ENCODE measurements at regions not wholly inside any gene's neighbourhood (a gene's known extent, or its start where the extent isn't known, plus 50 kb on each side); places are given as distances from the start of the nearest gene placed in this dataset.

DNA sequence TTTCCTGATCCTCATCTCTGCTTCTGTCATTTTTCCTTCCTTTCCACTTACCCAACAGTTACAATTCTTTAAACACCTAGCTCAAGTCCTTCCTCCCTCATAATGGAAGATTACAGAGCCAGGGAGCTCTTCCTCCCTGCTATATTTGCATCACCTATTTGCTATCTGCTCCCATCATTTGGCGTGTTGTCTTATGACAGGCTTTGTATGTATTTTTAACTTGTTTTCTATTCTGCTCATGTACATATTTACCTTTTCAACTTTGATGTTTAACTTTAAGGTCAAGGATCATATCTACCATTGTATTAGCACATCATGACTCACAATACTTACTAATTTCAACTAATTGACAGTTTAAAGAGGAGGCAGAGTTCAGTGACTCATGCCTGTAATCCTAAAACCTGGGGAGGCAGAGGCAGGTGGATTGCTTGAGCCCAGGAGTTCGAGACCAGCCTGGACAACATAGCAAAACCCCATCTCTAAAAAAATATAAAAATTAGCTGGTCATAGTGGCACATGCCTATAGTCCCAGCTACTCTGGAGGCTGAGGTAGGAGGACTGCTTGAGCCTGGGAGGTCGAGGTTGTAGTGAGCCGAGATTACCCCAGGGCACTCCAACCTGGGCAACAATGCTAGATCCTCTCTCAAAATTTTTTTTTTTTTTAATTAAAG lies 92.5 kb upstream of the FOXN2 start:
- DNase-seq (ENCODE audit: low read depth): peak; percentile 22
- H3K4me3 ChIP-seq (ENCODE audit: control insufficient read depth, low read depth, low read length): no peak overlapping the region
- no peak for TF ChIP-seq CTCF (conservative IDR thresholded peaks at IDR 0.05; ENCODE audit: control insufficient read depth, insufficient read depth, low read depth, low read length)

- DNase-seq (ENCODE audit: low read depth): no peak
- no peak overlapping the region for H3K4me3 ChIP-seq (ENCODE audit: control insufficient read depth, low read depth, low read length)
- no peak for TF ChIP-seq CTCF (conservative IDR thresholded peaks at IDR 0.05; ENCODE audit: control insufficient read depth, insufficient read depth, low read depth, low read length)
Measured at GRCh38 chr2:48227617-48228344, 86.7 kb upstream of the FOXN2 start.

GRCh38 chr2:48228345-48228684 lies 86.2 kb upstream of the FOXN2 start:
- DNase-seq (ENCODE audit: low read depth): no peak
- no peak overlapping the region for H3K4me3 ChIP-seq (ENCODE audit: control insufficient read depth, low read depth, low read length)
- TF ChIP-seq CTCF (conservative IDR thresholded peaks at IDR 0.05; ENCODE audit: control insufficient read depth, insufficient read depth, low read depth, low read length): no peak

DNA sequence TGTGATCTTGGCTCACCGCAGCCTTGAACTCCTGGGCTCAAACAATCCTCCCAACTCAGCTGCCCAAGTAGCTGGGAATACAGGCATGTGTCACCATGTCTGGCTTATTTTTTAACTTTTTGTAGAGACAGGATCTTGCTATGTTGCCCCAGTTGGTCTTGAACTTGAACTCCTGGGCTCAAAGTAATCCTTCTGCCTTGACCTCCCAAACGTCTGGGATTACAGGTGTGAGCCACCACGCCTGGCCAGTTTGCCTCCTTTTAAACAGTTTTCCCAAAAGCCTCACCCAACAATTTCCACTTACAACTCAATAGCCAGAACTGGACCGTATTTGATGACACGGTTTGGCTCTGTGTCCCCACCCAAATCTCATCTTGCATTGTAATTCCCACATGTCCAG lies 85.4 kb upstream of the FOXN2 start:
- no peak overlapping the region for H3K4me3 ChIP-seq (ENCODE audit: control insufficient read depth, low read depth, low read length)
- no peak for TF ChIP-seq CTCF (conservative IDR thresholded peaks at IDR 0.05; ENCODE audit: control insufficient read depth, insufficient read depth, low read depth, low read length)
- no peak for DNase-seq (ENCODE audit: low read depth)

- TF ChIP-seq CTCF (conservative IDR thresholded peaks at IDR 0.05; ENCODE audit: control insufficient read depth, insufficient read depth, low read depth, low read length): no peak
- no peak for DNase-seq (ENCODE audit: low read depth)
- no peak overlapping the region for H3K4me3 ChIP-seq (ENCODE audit: control insufficient read depth, low read depth, low read length)
Measured at GRCh38 chr2:48230834-48231233, 83.6 kb upstream of the FOXN2 start.

GRCh38 chr2:48232351-48232750 lies 82.1 kb upstream of the FOXN2 start:
- TF ChIP-seq CTCF (conservative IDR thresholded peaks at IDR 0.05; ENCODE audit: control insufficient read depth, insufficient read depth, low read depth, low read length): no peak

More at GRCh38 chr2:48232351-48232750, 82.1 kb upstream of the FOXN2 start:
- no peak for DNase-seq (ENCODE audit: low read depth)
- no peak overlapping the region for H3K4me3 ChIP-seq (ENCODE audit: control insufficient read depth, low read depth, low read length)

Data from fibroblast of mammary gland (primary cell).